Keratinocyte (primary cell): ENCODE measurements at regions not wholly inside any gene's neighbourhood (a gene's known extent, or its start where the extent isn't known, plus 50 kb on each side); places are given as distances from the start of the nearest gene placed in this dataset.

Source experiments
- CTCF ChIP-seq, 3 experiments: IDR thresholded peaks in 1 of 3; conservative IDR thresholded peaks in 1 of 3; optimal IDR thresholded peaks in 1 of 3; 2 replicates in 2 of 3; 3 replicates in 1 of 3; pipeline versions ENCODE3 to v1.5.1; 2011; ENCODE audit warnings: low read length in 3 of 3, mild to moderate bottlenecking in 3 of 3, moderate library complexity in 2 of 3, control low read depth in 1 of 3, inconsistent platforms in 1 of 3; ENCODE audit not compliant: insufficient read depth in 2 of 3; ENCODE audit errors: extremely low read depth in 1 of 3
- EZH2 ChIP-seq: IDR thresholded peaks from one replicate; pipeline ENCODE4 v1.6.1; 2012; ENCODE audit warnings: inconsistent platforms, mild to moderate bottlenecking, low read length, moderate library complexity

- TF ChIP-seq CTCF (optimal IDR thresholded peaks at IDR 0.05 in 1 of 3, IDR thresholded peaks at IDR 0.05 in 1 of 3, conservative IDR thresholded peaks at IDR 0.05 in 1 of 3; ENCODE audit: extremely low read depth in 1 of 3, insufficient read depth in 2 of 3, low read length in 3 of 3) (no peak), EZH2 (no peak)
Measured at GRCh38 chr16:46482895-46483294, 138.3 kb downstream of the SHCBP1 start.
